ENCODE measurements at regions not wholly inside any gene's neighbourhood (a gene's known extent, or its start where the extent isn't known, plus 50 kb on each side); places are given as distances from the start of the nearest gene placed in this dataset.

- H3K27me3 ChIP-seq (ENCODE audit: insufficient read depth, low read length), result no peaks in the 10 kb centered on the region
- no peak overlapping the region for H3K27ac ChIP-seq (ENCODE audit: low read depth, low read length)
- CTCF ChIA-PET (ENCODE audit: partially characterized antibody), result no interaction called here
- POLR2A ChIA-PET (ENCODE audit: partially characterized antibody), result no interaction called here
- peaks cover 0 to 17% (median 7%) of the 10 kb centered on the region in 8 donors for H3K9me3 Mint-ChIP-seq
- DNase-seq, result no peak
- H3K36me3 ChIP-seq (ENCODE audit: insufficient read depth, low read length), result no peaks in the 10 kb centered on the region
- H3K27me3 Mint-ChIP-seq, result peaks cover 10 to 13% of the 10 kb centered on the region in 2 donors
- no peak overlapping the region for H3K4me3 Mint-ChIP-seq
- H3K9me3 ChIP-seq (ENCODE audit: control insufficient read depth in 1 of 2, low read length in 2 of 2), result no peaks in the 10 kb centered on the region
- intact Hi-C loops (cut with micrococcal nuclease), result no loop called here
- H3K4me1 Mint-ChIP-seq, result no peaks in the 10 kb centered on the region
- H3K4me1 ChIP-seq (ENCODE audit: insufficient read depth, low read length), result no peaks in the 10 kb centered on the region
- H3K36me3 Mint-ChIP-seq, result no peaks in the 10 kb centered on the region
- no peak overlapping the region for H3K4me3 ChIP-seq (ENCODE audit: low read length in 2 of 2)
- no peak overlapping the region for H3K27ac Mint-ChIP-seq
These were observed 122.2 kb downstream of the ANKRD60 start for GRCh38 chr20:58106143-58106750.

DNA sequence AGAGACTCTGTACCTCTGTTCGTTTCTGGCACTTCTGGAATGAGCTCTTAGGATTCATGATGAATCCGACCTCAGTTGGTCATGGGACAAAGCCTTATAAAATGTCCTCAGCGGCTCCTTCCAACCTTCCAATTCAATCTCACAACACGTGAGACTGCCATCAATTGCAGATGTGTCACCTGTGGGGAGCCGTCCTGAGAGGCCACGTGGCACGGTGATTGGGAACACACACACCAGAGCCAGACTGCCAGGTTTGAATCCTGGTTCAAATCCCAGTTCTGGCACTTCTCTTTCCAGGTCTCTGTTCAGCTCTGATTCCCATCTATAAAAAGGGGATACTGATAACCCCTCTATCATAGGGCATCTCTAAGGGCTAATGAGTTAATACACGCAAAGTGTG is 124.5 kb downstream of the ANKRD60 start:
- no peaks in the 10 kb centered on the region for H3K36me3 ChIP-seq (ENCODE audit: insufficient read depth, low read length)
- no peak overlapping the region for H3K27ac ChIP-seq (ENCODE audit: low read depth, low read length)
- no peaks in the 10 kb centered on the region for H3K4me1 Mint-ChIP-seq
- H3K4me3 Mint-ChIP-seq, result no peak overlapping the region
- intact Hi-C loops (cut with micrococcal nuclease), result no loop called here
- no peaks in the 10 kb centered on the region for H3K36me3 Mint-ChIP-seq
- no peaks in the 10 kb centered on the region for H3K27me3 ChIP-seq (ENCODE audit: insufficient read depth, low read length)
- DNase-seq, result no peak
- ChIA-PET POLR2A (ENCODE audit: partially characterized antibody) (no interaction called here), CTCF (ENCODE audit: partially characterized antibody) (no interaction called here)
- H3K9me3 ChIP-seq (ENCODE audit: control insufficient read depth in 1 of 2, low read length in 2 of 2), result no peaks in the 10 kb centered on the region
- no peaks in the 10 kb centered on the region for H3K4me1 ChIP-seq (ENCODE audit: insufficient read depth, low read length)
- peaks cover 0 to 6% (median 4%) of the 10 kb centered on the region in 8 donors for H3K9me3 Mint-ChIP-seq
- no peak overlapping the region for H3K27ac Mint-ChIP-seq
- H3K27me3 Mint-ChIP-seq, result peaks cover 12 to 15% of the 10 kb centered on the region in 2 donors
- H3K4me3 ChIP-seq (ENCODE audit: low read length in 2 of 2), result no peak overlapping the region

GRCh38 chr20:58103517-58103904 is 124.9 kb downstream of the ANKRD60 start:
- Histone ChIP-seq H3K27me3 (ENCODE audit: insufficient read depth, low read length) (no peaks in the 10 kb centered on the region), H3K36me3 (ENCODE audit: insufficient read depth, low read length) (no peaks in the 10 kb centered on the region), H3K4me3 (ENCODE audit: low read length in 2 of 2) (no peak overlapping the region), H3K27ac (ENCODE audit: low read depth, low read length) (no peak overlapping the region), H3K9me3 (ENCODE audit: control insufficient read depth in 1 of 2, low read length in 2 of 2) (no peaks in the 10 kb centered on the region), H3K4me1 (ENCODE audit: insufficient read depth, low read length) (no peaks in the 10 kb centered on the region)
- no peak for DNase-seq
- H3K27ac Mint-ChIP-seq, result no peak overlapping the region
- H3K27me3 Mint-ChIP-seq, result peaks cover 11 to 15% of the 10 kb centered on the region in 2 donors
- CTCF ChIA-PET (ENCODE audit: partially characterized antibody), result no interaction called here
- H3K36me3 Mint-ChIP-seq, result no peaks in the 10 kb centered on the region
- intact Hi-C loops (cut with micrococcal nuclease), result no loop called here
- H3K4me1 Mint-ChIP-seq, result no peaks in the 10 kb centered on the region
- peaks cover 0 to 6% (median 2%) of the 10 kb centered on the region in 8 donors for H3K9me3 Mint-ChIP-seq
- POLR2A ChIA-PET (ENCODE audit: partially characterized antibody), result no interaction called here
- no peak overlapping the region for H3K4me3 Mint-ChIP-seq

DNA sequence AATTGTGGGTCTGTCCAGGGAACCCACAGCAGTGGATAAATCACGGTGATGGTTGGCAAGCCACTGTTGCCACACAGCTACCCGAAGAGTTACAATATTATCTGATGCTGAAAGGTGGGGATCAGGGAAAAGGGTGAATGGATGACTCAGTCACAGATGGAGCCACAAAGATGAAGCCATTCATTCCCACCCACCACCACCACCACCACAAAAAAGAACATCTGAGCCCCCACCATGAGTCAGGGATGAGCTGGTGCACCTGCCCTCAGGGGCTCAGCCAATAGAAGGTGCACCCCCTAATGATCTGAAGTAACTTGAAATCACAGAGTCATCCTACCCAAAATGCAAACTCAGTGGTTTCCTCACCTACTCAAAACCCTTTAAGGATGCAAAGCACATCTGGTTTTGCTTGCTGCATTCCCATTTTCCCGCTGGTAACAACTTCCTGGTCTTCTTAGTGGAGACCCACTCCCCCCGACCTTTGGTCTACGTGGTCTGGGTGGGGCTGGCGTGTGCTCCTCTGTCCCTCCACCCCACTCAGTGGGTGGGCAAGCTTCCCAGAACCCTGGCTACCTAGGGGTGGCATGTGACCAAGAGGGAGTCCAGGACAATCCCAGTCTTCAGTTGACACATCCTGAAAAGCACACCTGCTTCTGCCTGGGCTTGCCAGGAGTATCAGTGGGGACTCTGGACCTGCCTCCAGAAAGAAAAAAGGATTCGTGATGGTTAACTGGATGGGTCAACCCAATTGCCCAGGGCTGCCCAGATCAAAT is 125.5 kb downstream of the ANKRD60 start:
- Mint-ChIP-seq H3K27me3 (peaks cover 11 to 15% of the 10 kb centered on the region in 2 donors), H3K4me3 (no peak overlapping the region), H3K9me3 (peaks cover 0 to 6% (median 1%) of the 10 kb centered on the region in 8 donors), H3K36me3 (no peaks in the 10 kb centered on the region), H3K27ac (no peak overlapping the region), H3K4me1 (no peaks in the 10 kb centered on the region)
- H3K36me3 ChIP-seq (ENCODE audit: insufficient read depth, low read length), result no peaks in the 10 kb centered on the region
- no peak for DNase-seq
- no peaks in the 10 kb centered on the region for H3K4me1 ChIP-seq (ENCODE audit: insufficient read depth, low read length)
- H3K4me3 ChIP-seq (ENCODE audit: low read length in 2 of 2), result no peak overlapping the region
- H3K27me3 ChIP-seq (ENCODE audit: insufficient read depth, low read length), result no peaks in the 10 kb centered on the region
- ChIA-PET CTCF (ENCODE audit: partially characterized antibody) (no interaction called here), POLR2A (ENCODE audit: partially characterized antibody) (no interaction called here)
- intact Hi-C loops (cut with micrococcal nuclease), result no loop called here
- no peaks in the 10 kb centered on the region for H3K9me3 ChIP-seq (ENCODE audit: control insufficient read depth in 1 of 2, low read length in 2 of 2)
- no peak overlapping the region for H3K27ac ChIP-seq (ENCODE audit: low read depth, low read length)

DNA sequence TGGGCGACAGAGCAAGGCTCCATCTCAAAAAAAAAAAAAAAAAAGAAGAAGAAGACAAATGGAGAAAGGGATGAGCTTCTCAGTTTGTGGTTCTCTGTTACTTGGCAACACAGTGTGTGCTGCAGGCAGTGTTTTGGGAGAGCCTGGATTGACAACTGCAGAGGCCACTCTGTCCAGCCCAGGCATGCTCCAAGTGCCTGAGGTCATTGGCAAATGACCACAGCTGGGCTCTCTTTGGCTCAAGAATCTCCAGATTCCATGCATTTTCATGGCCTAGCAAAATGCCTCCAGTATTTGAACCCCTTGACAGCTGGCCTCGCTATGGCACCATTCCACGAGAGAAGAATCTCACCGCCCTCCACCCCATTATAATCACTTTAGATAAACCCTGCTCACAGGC is 126.2 kb downstream of the ANKRD60 start:
- ChIA-PET POLR2A (ENCODE audit: partially characterized antibody) (no interaction called here), CTCF (ENCODE audit: partially characterized antibody) (no interaction called here)
- H3K36me3 Mint-ChIP-seq, result no peaks in the 10 kb centered on the region
- H3K27ac ChIP-seq (ENCODE audit: low read depth, low read length), result no peak overlapping the region
- intact Hi-C loops (cut with micrococcal nuclease), result no loop called here
- no peaks in the 10 kb centered on the region for H3K9me3 ChIP-seq (ENCODE audit: control insufficient read depth in 1 of 2, low read length in 2 of 2)
- H3K9me3 Mint-ChIP-seq, result peaks cover 0 to 6% (median 0%) of the 10 kb centered on the region in 8 donors
- DNase-seq, result no peak
- H3K27me3 ChIP-seq (ENCODE audit: insufficient read depth, low read length), result no peaks in the 10 kb centered on the region
- H3K4me1 Mint-ChIP-seq, result no peaks in the 10 kb centered on the region
- H3K4me3 Mint-ChIP-seq, result no peak overlapping the region
- H3K4me3 ChIP-seq (ENCODE audit: low read length in 2 of 2), result no peak overlapping the region
- peaks cover 13 to 16% of the 10 kb centered on the region in 2 donors for H3K27me3 Mint-ChIP-seq
- no peaks in the 10 kb centered on the region for H3K4me1 ChIP-seq (ENCODE audit: insufficient read depth, low read length)
- no peak overlapping the region for H3K27ac Mint-ChIP-seq
- no peaks in the 10 kb centered on the region for H3K36me3 ChIP-seq (ENCODE audit: insufficient read depth, low read length)

GRCh38 chr20:58100731-58101356 is 127.6 kb downstream of the ANKRD60 start:
- Histone ChIP-seq H3K27me3 (ENCODE audit: insufficient read depth, low read length) (no peaks in the 10 kb centered on the region), H3K36me3 (ENCODE audit: insufficient read depth, low read length) (no peaks in the 10 kb centered on the region), H3K4me3 (ENCODE audit: low read length in 2 of 2) (no peak overlapping the region), H3K4me1 (ENCODE audit: insufficient read depth, low read length) (no peaks in the 10 kb centered on the region), H3K9me3 (ENCODE audit: control insufficient read depth in 1 of 2, low read length in 2 of 2) (no peaks in the 10 kb centered on the region), H3K27ac (ENCODE audit: low read depth, low read length) (no peak overlapping the region)
- ChIA-PET CTCF (ENCODE audit: partially characterized antibody) (no interaction called here), POLR2A (ENCODE audit: partially characterized antibody) (no interaction called here)
- no peak overlapping the region for H3K27ac Mint-ChIP-seq
- no peak overlapping the region for H3K4me3 Mint-ChIP-seq
- peaks cover 0 to 6% (median 0%) of the 10 kb centered on the region in 8 donors for H3K9me3 Mint-ChIP-seq
- H3K27me3 Mint-ChIP-seq, result peaks cover 19% of the 10 kb centered on the region in 2 donors
- no peak for DNase-seq
- no peaks in the 10 kb centered on the region for H3K36me3 Mint-ChIP-seq
- no peaks in the 10 kb centered on the region for H3K4me1 Mint-ChIP-seq
- intact Hi-C loops (cut with micrococcal nuclease), result no loop called here

DNA sequence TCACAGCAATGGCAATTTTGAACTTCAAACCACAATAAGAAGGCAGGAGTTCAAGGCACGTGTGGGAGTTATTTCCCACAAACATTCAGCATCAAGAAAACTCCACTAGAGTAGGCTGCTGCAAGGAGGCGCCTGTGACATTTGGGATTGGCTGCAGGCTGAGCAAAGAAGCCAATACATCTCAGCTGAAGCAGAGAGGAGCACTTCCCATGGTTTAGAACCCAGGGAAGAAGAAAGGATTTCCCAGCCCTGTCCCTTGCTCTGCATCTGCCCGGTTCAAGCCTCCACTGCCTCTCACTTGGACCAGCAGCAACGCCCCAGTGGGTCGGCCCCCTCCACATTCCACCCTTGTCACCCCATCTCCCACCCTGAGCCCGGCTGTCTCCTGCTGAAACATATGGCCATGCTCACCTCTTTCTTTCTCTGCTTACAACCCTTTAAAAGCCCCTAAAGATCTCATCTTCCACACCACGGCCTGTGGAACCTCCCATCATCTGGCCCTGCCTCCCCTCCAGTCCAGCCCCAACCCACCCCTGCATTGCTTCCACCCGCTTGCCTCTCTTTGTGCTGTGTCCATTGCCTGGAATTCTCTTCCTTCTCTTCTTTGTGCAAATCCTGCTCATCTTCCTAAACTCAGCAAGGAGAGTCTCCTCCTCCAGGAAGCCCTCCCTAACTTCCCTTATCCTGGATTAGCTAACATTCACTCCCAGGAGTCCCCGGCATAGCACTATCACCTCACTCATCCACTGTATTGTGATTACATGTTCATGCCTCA is 128.3 kb downstream of the ANKRD60 start:
- ChIA-PET CTCF (ENCODE audit: partially characterized antibody) (no interaction called here), POLR2A (ENCODE audit: partially characterized antibody) (no interaction called here)
- Histone ChIP-seq H3K36me3 (ENCODE audit: insufficient read depth, low read length) (no peaks in the 10 kb centered on the region), H3K27me3 (ENCODE audit: insufficient read depth, low read length) (peaks cover 5% of the 10 kb centered on the region), H3K4me1 (ENCODE audit: insufficient read depth, low read length) (no peaks in the 10 kb centered on the region), H3K9me3 (ENCODE audit: control insufficient read depth in 1 of 2, low read length in 2 of 2) (no peaks in the 10 kb centered on the region), H3K27ac (ENCODE audit: low read depth, low read length) (no peak overlapping the region), H3K4me3 (ENCODE audit: low read length in 2 of 2) (no peak overlapping the region)
- Mint-ChIP-seq H3K4me3 (no peak overlapping the region), H3K9me3 (no peaks in the 10 kb centered on the region), H3K36me3 (no peaks in the 10 kb centered on the region), H3K4me1 (no peaks in the 10 kb centered on the region), H3K27me3 (peaks cover 16 to 19% of the 10 kb centered on the region in 2 donors), H3K27ac (no peak overlapping the region)
- intact Hi-C loops (cut with micrococcal nuclease), result no loop called here
- no peak for DNase-seq
